ENCODE measurements at regions not wholly inside any gene's neighbourhood (a gene's known extent, or its start where the extent isn't known, plus 50 kb on each side); places are given as distances from the start of the nearest gene placed in this dataset.
"Not testable (repeated sequence)": the region's sequence is repeated elsewhere in the genome, so short reads cannot be mapped to it uniquely, and the experiment has no call there.

- H3K9ac ChIP-seq (ENCODE audit: low read depth in 1 of 2, low read length in 2 of 2): no peak overlapping the region
- H3K4me3 ChIP-seq (ENCODE audit: low read depth in 1 of 3, low read length in 3 of 3): no peak overlapping the region
- no peaks in the 10 kb centered on the region for H3K4me1 ChIP-seq (ENCODE audit: control insufficient read depth in 4 of 4, insufficient read depth in 4 of 4, low read length in 3 of 4)
- no peaks in the 10 kb centered on the region for H3K36me3 ChIP-seq (ENCODE audit: control insufficient read depth in 4 of 4, insufficient read depth in 3 of 4, low read depth in 1 of 4, low read length in 3 of 4)
- DNase-seq (ENCODE audit: low spot score): no peak
- no peaks in the 10 kb centered on the region for H3K9me3 ChIP-seq (ENCODE audit: control insufficient read depth in 4 of 4, low read length in 3 of 4)
- TF ChIP-seq EGR1 (IDR thresholded peaks at IDR 0.05; ENCODE audit: low read depth in 2 of 2) (no peak), RXRA (IDR thresholded peaks at IDR 0.05) (no peak), REST (IDR thresholded peaks at IDR 0.05) (no peak), GABPA (IDR thresholded peaks at IDR 0.05 in 1 of 2, conservative IDR thresholded peaks at IDR 0.05 in 1 of 2) (no peak)
- 25% methylated on average over 4 of the region's 4 CpGs for WGBS
- H3K27me3 ChIP-seq (ENCODE audit: control insufficient read depth in 4 of 4, insufficient read depth in 4 of 4, low read length in 3 of 4): no peaks in the 10 kb centered on the region
- no peak overlapping the region for H3K27ac ChIP-seq (ENCODE audit: low read depth in 1 of 2, low read length in 2 of 2)
Observed at GRCh38 chr13:81874253-81874652, 1533.3 kb upstream of the SPRY2 start.

- no peaks in the 10 kb centered on the region for H3K36me3 ChIP-seq (ENCODE audit: control insufficient read depth in 4 of 4, insufficient read depth in 3 of 4, low read depth in 1 of 4, low read length in 3 of 4)
- H3K27me3 ChIP-seq (ENCODE audit: control insufficient read depth in 4 of 4, insufficient read depth in 4 of 4, low read length in 3 of 4): no peaks in the 10 kb centered on the region
- TF ChIP-seq GABPA (IDR thresholded peaks at IDR 0.05 in 1 of 2, conservative IDR thresholded peaks at IDR 0.05 in 1 of 2): no peak
- TF ChIP-seq ATF3 (IDR thresholded peaks at IDR 0.05): no peak
- TF ChIP-seq NR2F2 (IDR thresholded peaks at IDR 0.05): no peak
- TF ChIP-seq HNF4A (conservative IDR thresholded peaks at IDR 0.05): no peak
- TF ChIP-seq JUND (IDR thresholded peaks at IDR 0.05): no peak
- TF ChIP-seq CTCF (IDR thresholded peaks at IDR 0.05; ENCODE audit: low read depth, low read length, missing input control): no peak
- peak; percentile 56 to 59 for TF ChIP-seq RAD21 (IDR thresholded peaks at IDR 0.05)
- no peak for DNase-seq (ENCODE audit: low spot score)
- H3K27ac ChIP-seq (ENCODE audit: low read depth in 1 of 2, low read length in 2 of 2): no peak overlapping the region
- no peaks in the 10 kb centered on the region for H3K4me1 ChIP-seq (ENCODE audit: control insufficient read depth in 4 of 4, insufficient read depth in 4 of 4, low read length in 3 of 4)
- H3K9me3 ChIP-seq (ENCODE audit: control insufficient read depth in 4 of 4, low read length in 3 of 4): no peaks in the 10 kb centered on the region
- H3K4me3 ChIP-seq (ENCODE audit: low read depth in 1 of 3, low read length in 3 of 3): no peak overlapping the region
- WGBS: 2% methylated on average over 3 of the region's 3 CpGs
- H3K9ac ChIP-seq (ENCODE audit: low read depth in 1 of 2, low read length in 2 of 2): no peak overlapping the region
Observed at GRCh38 chr13:81872581-81872980, 1531.7 kb upstream of the SPRY2 start.

GRCh38 chr13:81871751-81872325 lies 1530.9 kb upstream of the SPRY2 start:
- not testable (repeated sequence) for H3K4me1 ChIP-seq (ENCODE audit: control insufficient read depth in 4 of 4, insufficient read depth in 4 of 4, low read length in 3 of 4); H3K9ac ChIP-seq (ENCODE audit: low read depth in 1 of 2, low read length in 2 of 2); DNase-seq (ENCODE audit: low spot score); H3K36me3 ChIP-seq (ENCODE audit: control insufficient read depth in 4 of 4, insufficient read depth in 3 of 4, low read depth in 1 of 4, low read length in 3 of 4); H3K27ac ChIP-seq (ENCODE audit: low read depth in 1 of 2, low read length in 2 of 2); H3K27me3 ChIP-seq (ENCODE audit: control insufficient read depth in 4 of 4, insufficient read depth in 4 of 4, low read length in 3 of 4); H3K4me3 ChIP-seq (ENCODE audit: low read depth in 1 of 3, low read length in 3 of 3); H3K9me3 ChIP-seq (ENCODE audit: control insufficient read depth in 4 of 4, low read length in 3 of 4)
- 61% methylated on average over 4 of the region's 4 CpGs for WGBS
